Lower leg skin (tissue), 3 donors: ENCODE measurements at regions not wholly inside any gene's neighbourhood (a gene's known extent, or its start where the extent isn't known, plus 50 kb on each side); places are given as distances from the start of the nearest gene placed in this dataset.

ENCODE experiments used
- CTCF ChIP-seq, 3 donors: fragments of 450-650 bp; IDR thresholded peaks; one replicate each; pipeline ENCODE4 v1.5.1; 2016; ENCODE audit warnings: antibody characterized with exemption in 3 of 3, mild to moderate bottlenecking in 3 of 3, moderate library complexity in 2 of 3
- POLR2A ChIP-seq, 2 donors: fragments of 450-650 bp; IDR thresholded peaks; one replicate each; pipeline ENCODE4 v1.6.1; 2016 to 2017; ENCODE audit warnings: antibody characterized with exemption in 2 of 2, mild to moderate bottlenecking in 1 of 2, moderate library complexity in 1 of 2

DNA sequence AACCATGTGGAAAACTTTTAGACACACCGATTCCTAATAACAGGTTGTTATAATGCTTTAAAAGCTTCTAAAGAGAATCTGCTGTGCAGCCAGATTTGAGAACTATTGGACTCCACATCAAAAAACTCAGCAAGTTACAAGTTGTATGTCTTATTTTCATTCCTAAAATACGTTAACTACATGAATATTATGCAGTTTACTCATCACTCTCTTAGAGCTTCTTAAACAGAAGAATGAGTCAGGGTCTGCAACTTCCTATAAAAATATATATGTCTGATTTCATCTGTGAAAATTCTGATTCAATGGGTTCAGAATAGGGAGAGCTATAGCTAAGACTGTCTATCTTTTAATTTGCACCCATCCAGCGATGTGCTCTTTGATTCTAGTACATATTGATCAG, 244.2 kb upstream of the EPHA3 start:
- TF ChIP-seq CTCF (IDR thresholded peaks at IDR 0.05) (no peak), POLR2A (IDR thresholded peaks at IDR 0.05) (no peak)
